Ishikawa (cell line): ENCODE measurements at regions not wholly inside any gene's neighbourhood (a gene's known extent, or its start where the extent isn't known, plus 50 kb on each side); places are given as distances from the start of the nearest gene placed in this dataset.

Experiments used
- RAD21 ChIP-seq: IDR thresholded peaks from 2 replicates; pipeline ENCODE4 v1.6.1; 2012; ENCODE audit warnings: low read depth
- TAF1 ChIP-seq: IDR thresholded peaks from 2 replicates; pipeline ENCODE4 v1.6.1; 2012; ENCODE audit warnings: low read depth, mild to moderate bottlenecking
- YY1 ChIP-seq: IDR thresholded peaks from 2 replicates; pipeline ENCODE4 v1.6.1; 2012; ENCODE audit warnings: low read depth
- ZBTB7A ChIP-seq: IDR thresholded peaks from 2 replicates; pipeline ENCODE4 v1.6.1; 2012; ENCODE audit warnings: low read depth
- TF ChIP-seq, protein P1 (sequence below): IDR thresholded peaks from 2 replicates; pipeline ENCODE4 v1.6.1; 2012; ENCODE audit warnings: low read depth, mild to moderate bottlenecking

- TF ChIP-seq, protein P1, sequence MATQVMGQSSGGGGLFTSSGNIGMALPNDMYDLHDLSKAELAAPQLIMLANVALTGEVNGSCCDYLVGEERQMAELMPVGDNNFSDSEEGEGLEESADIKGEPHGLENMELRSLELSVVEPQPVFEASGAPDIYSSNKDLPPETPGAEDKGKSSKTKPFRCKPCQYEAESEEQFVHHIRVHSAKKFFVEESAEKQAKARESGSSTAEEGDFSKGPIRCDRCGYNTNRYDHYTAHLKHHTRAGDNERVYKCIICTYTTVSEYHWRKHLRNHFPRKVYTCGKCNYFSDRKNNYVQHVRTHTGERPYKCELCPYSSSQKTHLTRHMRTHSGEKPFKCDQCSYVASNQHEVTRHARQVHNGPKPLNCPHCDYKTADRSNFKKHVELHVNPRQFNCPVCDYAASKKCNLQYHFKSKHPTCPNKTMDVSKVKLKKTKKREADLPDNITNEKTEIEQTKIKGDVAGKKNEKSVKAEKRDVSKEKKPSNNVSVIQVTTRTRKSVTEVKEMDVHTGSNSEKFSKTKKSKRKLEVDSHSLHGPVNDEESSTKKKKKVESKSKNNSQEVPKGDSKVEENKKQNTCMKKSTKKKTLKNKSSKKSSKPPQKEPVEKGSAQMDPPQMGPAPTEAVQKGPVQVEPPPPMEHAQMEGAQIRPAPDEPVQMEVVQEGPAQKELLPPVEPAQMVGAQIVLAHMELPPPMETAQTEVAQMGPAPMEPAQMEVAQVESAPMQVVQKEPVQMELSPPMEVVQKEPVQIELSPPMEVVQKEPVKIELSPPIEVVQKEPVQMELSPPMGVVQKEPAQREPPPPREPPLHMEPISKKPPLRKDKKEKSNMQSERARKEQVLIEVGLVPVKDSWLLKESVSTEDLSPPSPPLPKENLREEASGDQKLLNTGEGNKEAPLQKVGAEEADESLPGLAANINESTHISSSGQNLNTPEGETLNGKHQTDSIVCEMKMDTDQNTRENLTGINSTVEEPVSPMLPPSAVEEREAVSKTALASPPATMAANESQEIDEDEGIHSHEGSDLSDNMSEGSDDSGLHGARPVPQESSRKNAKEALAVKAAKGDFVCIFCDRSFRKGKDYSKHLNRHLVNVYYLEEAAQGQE, result no peak
- no peak for TF ChIP-seq YY1
- TF ChIP-seq TAF1, result no peak
- TF ChIP-seq ZBTB7A, result no peak
- TF ChIP-seq RAD21, result no peak
Observed at GRCh38 chr4:121526509-121526908, 145.7 kb upstream of the QRFPR start.
